HEK293 (cell line): ENCODE measurements at regions not wholly inside any gene's neighbourhood (a gene's known extent, or its start where the extent isn't known, plus 50 kb on each side); places are given as distances from the start of the nearest gene placed in this dataset.

Experiments used
- CTCF ChIA-PET: fragments of 350-600 bp; formaldehyde crosslinking; extraction: SDS; loops from one replicate; lab custom pipeline; 2021; ENCODE audit warnings: antibody characterized with exemption; lab: Yijun Ruan, JAX
- POLR2A ChIA-PET: fragments of 300-600 bp; formaldehyde crosslinking; extraction: SDS; loops from one replicate; lab custom pipeline; 2020; ENCODE audit warnings: antibody characterized with exemption, inconsistent platforms; lab: Yijun Ruan, JAX
- H3K27ac ChIP-seq: fragments of 200-500 bp; sonication (Bioruptor generic); 2 replicates; pipeline ENCODE4 v1.5.1; 2014; ENCODE audit warnings: low read depth, low read length, control low read depth, inconsistent platforms; ENCODE audit errors: extremely low read depth
- H3K36me3 ChIP-seq, 2 experiments: fragments of 200-500 bp in 1 of 2; sonication (Bioruptor generic) in 1 of 2; 1 replicate in 1 of 2; 2 replicates in 1 of 2; pipeline ENCODE4 v1.5.1; 2014 to 2017; ENCODE audit warnings: inconsistent platforms in 2 of 2, low read length in 2 of 2; ENCODE audit not compliant: control insufficient read depth in 2 of 2, insufficient read depth in 1 of 2
- H3K4me1 ChIP-seq: fragments of 200-500 bp; sonication (Bioruptor generic); 2 replicates; pipeline ENCODE4 v1.5.1; 2014; ENCODE audit warnings: mild to moderate bottlenecking, low read length, inconsistent platforms; ENCODE audit not compliant: control insufficient read depth, insufficient read depth
- H3K4me3 ChIP-seq: 2 replicates; pipeline ENCODE4 v1.5.1; 2011; ENCODE audit warnings: low read depth, mild to moderate bottlenecking, control low read depth, low read length, moderate library complexity
- H3K9me3 ChIP-seq: fragments of 200-500 bp; sonication (Bioruptor generic); 2 replicates; pipeline ENCODE4 v1.5.1; 2014; ENCODE audit warnings: low read depth, low read length, inconsistent platforms; ENCODE audit not compliant: control insufficient read depth, insufficient read depth
- BCL11A ChIP-seq: fragments of 450-650 bp; formaldehyde crosslinking; IDR thresholded peaks from 2 replicates; pipeline ENCODE4 v1.5.1; 2016; ENCODE audit warnings: low read depth, missing biosample characterization, missing genetic modification characterization
- HOXC10 ChIP-seq: sonication (generic); formaldehyde crosslinking; IDR thresholded peaks from 2 replicates; pipeline ENCODE4 v1.8.1; 2023; ENCODE audit warnings: mild to moderate bottlenecking, missing genetic modification reagents
- IKZF3 ChIP-seq: fragments of 450-650 bp; IDR thresholded peaks from 2 replicates; pipeline ENCODE4 v1.5.0; 2018; ENCODE audit warnings: missing biosample characterization, mild to moderate bottlenecking, missing genetic modification characterization, moderate library complexity
- SETDB1 ChIP-seq: IDR thresholded peaks from one replicate; pipeline ENCODE4 v1.6.1; 2017; ENCODE audit warnings: mild to moderate bottlenecking, low read length, moderate library complexity, mixed read lengths; ENCODE audit not compliant: insufficient read length
- ZBTB44 ChIP-seq: fragments of 450-650 bp; IDR thresholded peaks from 2 replicates; pipeline ENCODE4 v1.5.1; 2018; ENCODE audit warnings: missing biosample characterization, mild to moderate bottlenecking, missing genetic modification characterization
- ZNF19 ChIP-seq: fragments of 450-650 bp; formaldehyde crosslinking; IDR thresholded peaks from 2 replicates; pipeline ENCODE4; 2016; ENCODE audit warnings: missing biosample characterization, missing genetic modification characterization, low read depth
- ZNF2 ChIP-seq: fragments of 450-650 bp; formaldehyde crosslinking; IDR thresholded peaks from 2 replicates; pipeline ENCODE4 v1.5.1; 2016; ENCODE audit warnings: missing biosample characterization, missing genetic modification characterization
- ZNF211 ChIP-seq: fragments of 450-650 bp; formaldehyde crosslinking; IDR thresholded peaks from 2 replicates; pipeline ENCODE4 v1.5.1; 2016; ENCODE audit warnings: low read depth, missing biosample characterization, missing genetic modification characterization
- ZNF488 ChIP-seq: fragments of 450-650 bp; formaldehyde crosslinking; IDR thresholded peaks from 2 replicates; pipeline ENCODE4 v1.5.1; 2016; ENCODE audit warnings: missing biosample characterization, missing genetic modification characterization
- ZNF623 ChIP-seq: fragments of 450-650 bp; formaldehyde crosslinking; IDR thresholded peaks from 2 replicates; pipeline ENCODE4 v1.5.1; 2016; ENCODE audit warnings: missing biosample characterization, missing genetic modification characterization
- ZNF639 ChIP-seq: fragments of 450-650 bp; formaldehyde crosslinking; IDR thresholded peaks from 2 replicates; pipeline ENCODE4 v1.5.1; 2016; ENCODE audit warnings: missing biosample characterization, missing genetic modification characterization
- ZNF664 ChIP-seq: fragments of 450-650 bp; formaldehyde crosslinking; IDR thresholded peaks from 2 replicates; pipeline ENCODE4 v1.5.1; 2016; ENCODE audit warnings: missing biosample characterization, missing genetic modification characterization
- ZNF776 ChIP-seq: fragments of 450-650 bp; formaldehyde crosslinking; IDR thresholded peaks from 2 replicates; pipeline ENCODE4 v1.5.0; 2017; ENCODE audit warnings: missing biosample characterization, missing genetic modification characterization, borderline replicate concordance
- ZNF785 ChIP-seq: fragments of 450-650 bp; formaldehyde crosslinking; IDR thresholded peaks from 2 replicates; pipeline ENCODE4 v1.5.1; 2016; ENCODE audit warnings: missing biosample characterization, missing genetic modification characterization
- ZSCAN18 ChIP-seq: fragments of 450-650 bp; formaldehyde crosslinking; IDR thresholded peaks from 2 replicates; pipeline ENCODE4 v1.5.1; 2016; ENCODE audit warnings: missing biosample characterization, missing genetic modification characterization
- TF ChIP-seq, protein P1 (sequence below): fragments of 450-650 bp; formaldehyde crosslinking; IDR thresholded peaks from 2 replicates; pipeline ENCODE4 v1.5.1; 2016; ENCODE audit warnings: missing biosample characterization, missing genetic modification characterization, borderline replicate concordance
- TF ChIP-seq, protein P2 (sequence below): fragments of 450-650 bp; formaldehyde crosslinking; IDR thresholded peaks from 2 replicates; pipeline ENCODE4 v1.5.1; 2016; ENCODE audit warnings: missing biosample characterization, missing genetic modification characterization

DNA sequence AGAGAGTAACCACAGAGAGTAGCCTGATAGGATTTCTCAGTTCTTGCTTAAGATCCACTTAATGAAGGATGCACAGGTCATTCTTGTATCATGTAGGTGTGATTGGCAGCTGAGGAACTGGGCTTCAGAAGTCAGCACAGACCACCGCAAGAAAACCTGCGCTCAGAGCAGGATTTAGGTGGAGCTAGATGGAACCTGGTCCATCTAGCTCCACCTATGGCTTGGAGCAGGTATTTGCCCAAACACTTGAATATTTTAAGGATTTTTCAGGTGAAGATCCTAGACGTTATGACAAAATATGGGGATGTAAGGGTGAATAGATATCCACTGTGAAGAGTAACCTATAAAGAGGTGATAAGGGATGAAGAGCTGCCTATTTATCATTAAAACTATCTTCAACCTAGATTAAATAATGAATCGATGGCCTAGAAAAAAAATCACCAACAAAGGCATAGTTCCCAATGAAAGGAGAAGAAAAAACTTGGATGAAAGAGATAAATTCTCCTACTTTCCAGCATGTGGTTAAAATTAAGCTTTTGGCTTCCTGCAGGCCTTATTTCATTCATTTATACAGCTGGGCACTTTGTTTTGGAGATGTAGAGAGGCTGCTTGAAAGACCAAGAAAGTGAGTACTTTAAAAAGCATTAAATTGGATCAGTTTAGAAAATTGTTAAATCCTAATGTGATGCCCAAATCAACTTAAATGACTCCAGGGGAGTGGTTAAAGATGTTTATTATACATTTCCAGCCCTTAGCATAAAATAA, 778.4 kb upstream of the GJE1 start:
- POLR2A ChIA-PET: no interaction called here
- no peaks in the 10 kb centered on the region for H3K9me3 ChIP-seq
- TF ChIP-seq ZNF211 (tag by site-specific recombination) (no peak), ZNF623 (tag by site-specific recombination) (no peak), ZNF664 (tag by site-specific recombination) (no peak), ZNF19 (tag by site-specific recombination) (no peak), ZNF785 (tag by site-specific recombination) (no peak), ZBTB44 (tag by site-specific recombination) (no peak), ZNF776 (no peak), IKZF3 (tag by site-specific recombination) (no peak), ZNF2 (tag by site-specific recombination) (no peak), ZSCAN18 (no peak), BCL11A (tag by site-specific recombination) (no peak), SETDB1 (no peak), ZNF488 (tag by site-specific recombination) (no peak), ZNF639 (no peak), HOXC10 (CRISPR knock-in tag) (no peak)
- TF ChIP-seq, protein P1, sequence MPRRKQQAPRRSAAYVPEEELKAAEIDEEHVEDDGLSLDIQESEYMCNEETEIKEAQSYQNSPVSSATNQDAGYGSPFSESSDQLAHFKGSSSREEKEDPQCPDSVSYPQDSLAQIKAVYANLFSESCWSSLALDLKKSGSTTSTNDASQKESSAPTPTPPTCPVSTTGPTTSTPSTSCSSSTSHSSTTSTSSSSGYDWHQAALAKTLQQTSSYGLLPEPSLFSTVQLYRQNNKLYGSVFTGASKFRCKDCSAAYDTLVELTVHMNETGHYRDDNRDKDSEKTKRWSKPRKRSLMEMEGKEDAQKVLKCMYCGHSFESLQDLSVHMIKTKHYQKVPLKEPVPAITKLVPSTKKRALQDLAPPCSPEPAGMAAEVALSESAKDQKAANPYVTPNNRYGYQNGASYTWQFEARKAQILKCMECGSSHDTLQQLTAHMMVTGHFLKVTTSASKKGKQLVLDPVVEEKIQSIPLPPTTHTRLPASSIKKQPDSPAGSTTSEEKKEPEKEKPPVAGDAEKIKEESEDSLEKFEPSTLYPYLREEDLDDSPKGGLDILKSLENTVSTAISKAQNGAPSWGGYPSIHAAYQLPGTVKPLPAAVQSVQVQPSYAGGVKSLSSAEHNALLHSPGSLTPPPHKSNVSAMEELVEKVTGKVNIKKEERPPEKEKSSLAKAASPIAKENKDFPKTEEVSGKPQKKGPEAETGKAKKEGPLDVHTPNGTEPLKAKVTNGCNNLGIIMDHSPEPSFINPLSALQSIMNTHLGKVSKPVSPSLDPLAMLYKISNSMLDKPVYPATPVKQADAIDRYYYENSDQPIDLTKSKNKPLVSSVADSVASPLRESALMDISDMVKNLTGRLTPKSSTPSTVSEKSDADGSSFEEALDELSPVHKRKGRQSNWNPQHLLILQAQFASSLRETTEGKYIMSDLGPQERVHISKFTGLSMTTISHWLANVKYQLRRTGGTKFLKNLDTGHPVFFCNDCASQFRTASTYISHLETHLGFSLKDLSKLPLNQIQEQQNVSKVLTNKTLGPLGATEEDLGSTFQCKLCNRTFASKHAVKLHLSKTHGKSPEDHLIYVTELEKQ (tag by site-specific recombination): no peak
- TF ChIP-seq, protein P2, sequence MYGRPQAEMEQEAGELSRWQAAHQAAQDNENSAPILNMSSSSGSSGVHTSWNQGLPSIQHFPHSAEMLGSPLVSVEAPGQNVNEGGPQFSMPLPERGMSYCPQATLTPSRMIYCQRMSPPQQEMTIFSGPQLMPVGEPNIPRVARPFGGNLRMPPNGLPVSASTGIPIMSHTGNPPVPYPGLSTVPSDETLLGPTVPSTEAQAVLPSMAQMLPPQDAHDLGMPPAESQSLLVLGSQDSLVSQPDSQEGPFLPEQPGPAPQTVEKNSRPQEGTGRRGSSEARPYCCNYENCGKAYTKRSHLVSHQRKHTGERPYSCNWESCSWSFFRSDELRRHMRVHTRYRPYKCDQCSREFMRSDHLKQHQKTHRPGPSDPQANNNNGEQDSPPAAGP: no peak
- H3K27ac ChIP-seq: no peak overlapping the region
- no peaks in the 10 kb centered on the region for H3K4me1 ChIP-seq
- CTCF ChIA-PET: interaction anchor here (0.6 to 1.2 kb wide), 6 partner anchors 20 to 1789 kb away, joined by 3 to 5 read pairs (median 4); no protein-coding TSS in a partner anchor
- no peaks in the 10 kb centered on the region for H3K36me3 ChIP-seq
- no peak overlapping the region for H3K4me3 ChIP-seq
